GM12878 (cell line): ENCODE measurements at regions not wholly inside any gene's neighbourhood (a gene's known extent, or its start where the extent isn't known, plus 50 kb on each side); places are given as distances from the start of the nearest gene placed in this dataset.

ENCODE experiments used
- ATAC-seq: fragments of 200-7000 bp; cut with Tn5 transposase; 3 replicates; pipeline ENCODE4 v1.9.1; 2020; ENCODE audit warnings: mild to moderate bottlenecking, moderate library complexity
- BruUV-seq: library from RNA; stranded (reverse); fragments of 400-500 nt; replicated peaks from 2 replicates; lab custom pipeline; 2021; lab: Mats Ljungman, UMichigan
- CTCF ChIA-PET: fragments of 300-600 bp; sonication (Branson Sonifier 250); formaldehyde crosslinking; extraction: SDS; loops from one replicate; lab custom pipeline; 2021; ENCODE audit warnings: inconsistent platforms; lab: Yijun Ruan, JAX
- POLR2A ChIA-PET: fragments of 350-600 bp; formaldehyde crosslinking; extraction: SDS; loops from one replicate; lab custom pipeline; 2021; ENCODE audit warnings: inconsistent platforms; lab: Charles Lee
- RAD21 ChIA-PET: fragments of 300-600 bp; sonication (Branson Sonifier 250); formaldehyde crosslinking; loops from one replicate; lab custom pipeline; 2023; ENCODE audit warnings: antibody characterized with exemption; ENCODE audit not compliant: unreplicated experiment; lab: Charles Lee
- SMC1A ChIA-PET: fragments of 300-600 bp; sonication (Branson Sonifier 250); formaldehyde crosslinking; loops from one replicate; lab custom pipeline; 2023; ENCODE audit not compliant: unreplicated experiment, uncharacterized antibody; lab: Charles Lee
- DNase-seq: peaks from one replicate; pipeline ENCODE4 v3.0.0-alpha.2; 2011; ENCODE audit warnings: low read depth, low spot score
- FAIRE-seq: peaks from 3 replicates; lab custom pipeline; 2011; peaks lifted over from hg19 to GRCh38; lab: Jason Lieb, UNC
- H2AFZ ChIP-seq: 2 replicates; pipeline ENCODE4 v1.6.0; 2011; ENCODE audit warnings: low read depth, low read length, control low read depth; ENCODE audit not compliant: control insufficient read depth
- H3K27ac ChIP-seq: 2 replicates; pipeline ENCODE4 v1.5.1; 2011; ENCODE audit warnings: control low read depth; ENCODE audit not compliant: control insufficient read depth, insufficient read depth
- H3K27me3 ChIP-seq, 2 experiments: replicated peaks in 1 of 2; 2 replicates each; pipeline versions ENCODE4 v1.6.0 to v1.6.1; 2011; ENCODE audit warnings: low read length in 1 of 2; ENCODE audit not compliant: control insufficient read depth in 2 of 2, insufficient read depth in 2 of 2
- H3K36me3 ChIP-seq, 2 experiments: 2 replicates each; pipeline ENCODE4 v1.5.1; 2011; ENCODE audit warnings: low read length in 1 of 2; ENCODE audit not compliant: control insufficient read depth in 2 of 2, insufficient read depth in 2 of 2
- H3K4me1 ChIP-seq: 2 replicates; pipeline ENCODE4 v1.6.1; 2011; ENCODE audit warnings: mild to moderate bottlenecking, low read length, moderate library complexity, mixed read lengths; ENCODE audit not compliant: control insufficient read depth, insufficient read depth
- H3K4me2 ChIP-seq: 2 replicates; pipeline ENCODE4 v1.6.0; 2011; ENCODE audit warnings: control low read depth; ENCODE audit not compliant: control insufficient read depth, insufficient read depth
- H3K4me3 ChIP-seq: fragments of 200-600 bp; sonication (generic); 2 replicates; pipeline ENCODE4 v1.5.1; 2016
- H3K79me2 ChIP-seq: 2 replicates; pipeline ENCODE4 v1.6.0; 2011; ENCODE audit warnings: low read length; ENCODE audit not compliant: control insufficient read depth, insufficient read depth
- H3K9ac ChIP-seq: 2 replicates; pipeline ENCODE4 v1.8.0; 2011; ENCODE audit warnings: low read length, control low read depth, mixed read lengths; ENCODE audit not compliant: control insufficient read depth, insufficient read depth
- H3K9me3 ChIP-seq: replicated peaks from 3 replicates; pipeline ENCODE4 v1.5.1; 2011; ENCODE audit warnings: mild to moderate bottlenecking, low read length; ENCODE audit not compliant: control insufficient read depth, insufficient read depth
- H4K20me1 ChIP-seq: 2 replicates; pipeline ENCODE4 v1.6.0; 2011; ENCODE audit not compliant: control insufficient read depth, insufficient read depth
- BCL3 ChIP-seq: IDR thresholded peaks from 2 replicates; pipeline ENCODE4 v1.6.1; 2011; ENCODE audit warnings: borderline replicate concordance, low read depth, mild to moderate bottlenecking, moderate library complexity, low read length; ENCODE audit not compliant: insufficient read depth, poor library complexity, severe bottlenecking
- CBX3 ChIP-seq: fragments of 200-600 bp; sonication (generic); IDR thresholded peaks from 2 replicates; pipeline ENCODE4 v1.6.1; 2016; ENCODE audit warnings: low read depth, borderline replicate concordance
- CEBPZ ChIP-seq: fragments of 150-350 bp; IDR thresholded peaks from 2 replicates; pipeline ENCODE4 v1.6.1; 2016; ENCODE audit warnings: low read depth, low read length
- ESRRA ChIP-seq: IDR thresholded peaks from 2 replicates; pipeline ENCODE4 v1.6.1; 2012; ENCODE audit warnings: mild to moderate bottlenecking, low read length, improper control_type of control experiment
- HSF1 ChIP-seq: fragments of 150-350 bp; IDR thresholded peaks from 2 replicates; pipeline ENCODE4 v1.6.1; 2014; ENCODE audit warnings: mild to moderate bottlenecking, low read depth, low read length
- MXI1 ChIP-seq: fragments of 150-350 bp; IDR thresholded peaks from 2 replicates; pipeline ENCODE4 v1.6.1; 2011; ENCODE audit warnings: low read depth, mild to moderate bottlenecking, inconsistent platforms, low read length, improper control_type of control experiment
- NR2F1 ChIP-seq: fragments of 450-650 bp; conservative IDR thresholded peaks from 2 replicates; pipeline ENCODE4 v1.6.1; 2017; ENCODE audit warnings: mild to moderate bottlenecking
- NRF1 ChIP-seq: conservative IDR thresholded peaks from 2 replicates; pipeline ENCODE4 v1.6.1; 2011; ENCODE audit warnings: mild to moderate bottlenecking, low read depth, low read length, improper control_type of control experiment
- PRDM15 ChIP-seq: fragments of 450-650 bp; formaldehyde crosslinking; IDR thresholded peaks from 2 replicates; pipeline ENCODE4 v1.4.0; 2020; ENCODE audit warnings: mild to moderate bottlenecking, moderate library complexity
- ZBTB11 ChIP-seq: fragments of 450-650 bp; formaldehyde crosslinking; IDR thresholded peaks from 2 replicates; pipeline ENCODE4 v1.5.0; 2022; ENCODE audit warnings: mild to moderate bottlenecking, missing genetic modification characterization
- WGBS: methylation state at CpG from one replicate; pipeline ENCODE4 v1.1.6; 2016; ENCODE audit warnings: low lambda C conversion rate; ENCODE audit not compliant: insufficient replicate concordance, insufficient coverage; ENCODE audit errors: missing lambda C conversion rate; 5-methylcytosine and 5-hydroxymethylcytosine counted together
- in situ Hi-C: fragments of 300-500 bp; cut with MboI; formaldehyde crosslinking; loops from 9 replicates; pipeline ENCODE4 v1.14.3; 2018; ENCODE audit warnings: mixed read lengths
- intact Hi-C: fragments of 100-400 bp; cut with micrococcal nuclease; formaldehyde crosslinking; loops from one replicate; pipeline ENCODE4 v1.14.2; 2022; ENCODE audit not compliant: unreplicated experiment

- BruUV-seq = no TSS peak
- no peaks in the 10 kb centered on the region for H3K9me3 ChIP-seq
- FAIRE-seq (no peak), ATAC-seq (no peak), DNase-seq (no peak)
- H3K27ac ChIP-seq = no peak overlapping the region
- CTCF ChIA-PET = no interaction called here
- H3K27me3 ChIP-seq = no peaks in the 10 kb centered on the region; a peak in 1 of 4 replicates
- no peaks in the 10 kb centered on the region for H3K36me3 ChIP-seq
- in situ Hi-C loops = no loop called here
- no peak overlapping the region for H3K4me3 ChIP-seq
- no peak overlapping the region for H3K4me2 ChIP-seq
- intact Hi-C loops = no loop called here
- H2AFZ ChIP-seq = no peak overlapping the region
- SMC1A ChIA-PET = interaction anchor here (0.7 to 0.9 kb wide), 2 partner anchors 83 to 215 kb away, joined by 3 read pairs; no protein-coding TSS in a partner anchor
- RAD21 ChIA-PET = no interaction called here
- no peaks in the 10 kb centered on the region for H4K20me1 ChIP-seq
- H3K4me1 ChIP-seq = no peaks in the 10 kb centered on the region
- no peaks in the 10 kb centered on the region for H3K79me2 ChIP-seq
- 5% methylated on average over 1 of the region's 1 CpG for WGBS
- H3K9ac ChIP-seq = no peak overlapping the region
- POLR2A ChIA-PET = no interaction called here
- TF ChIP-seq NR2F1 (no peak), CBX3 (no peak), HSF1 (no peak), ZBTB11 (CRISPR knock-in tag) (no peak), NRF1 (no peak), BCL3 (no peak), PRDM15 (CRISPR knock-in tag) (no peak), ESRRA (no peak), CEBPZ (no peak), MXI1 (no peak)
Measured at GRCh38 chr5:54732108-54732507, 214.5 kb downstream of the SNX18 start.
